H1 (cell line): ENCODE measurements at regions not wholly inside any gene's neighbourhood (a gene's known extent, or its start where the extent isn't known, plus 50 kb on each side); places are given as distances from the start of the nearest gene placed in this dataset.

Experiments used
- CTCF ChIA-PET: fragments of 300-600 bp; sonication (Branson Sonifier 250); formaldehyde crosslinking; loops from one replicate; lab custom pipeline; 2021; ENCODE audit not compliant: partially characterized antibody; lab: Charles Lee
- POLR2A ChIA-PET: fragments of 300-600 bp; sonication (Branson Sonifier 250); formaldehyde crosslinking; loops from one replicate; lab custom pipeline; 2021; ENCODE audit warnings: inconsistent platforms; ENCODE audit not compliant: partially characterized antibody; lab: Charles Lee
- DNase-seq, 2 experiments: peaks; one replicate each; pipeline versions ENCODE4 v3.0.0 to v3.0.0-alpha.2; 2010 to 2022; ENCODE audit warnings: low spot score in 2 of 2, low read depth in 1 of 2, mixed read lengths in 1 of 2
- FAIRE-seq: peaks from 2 replicates; lab custom pipeline; 2011; peaks lifted over from hg19 to GRCh38; lab: Jason Lieb, UNC
- H2AFZ ChIP-seq: 2 replicates; pipeline ENCODE4 v1.8.1; 2012; ENCODE audit warnings: low read length, inconsistent platforms
- H2AK5ac ChIP-seq: 2 replicates; pipeline ENCODE4 v1.6.1; 2013; ENCODE audit warnings: low read depth, low read length
- H2BK120ac ChIP-seq: replicated peaks from 2 replicates; pipeline ENCODE3; 2013; ENCODE audit warnings: low read depth, low read length, inconsistent platforms
- H2BK12ac ChIP-seq: 2 replicates; pipeline ENCODE4 v1.6.1; 2013; ENCODE audit warnings: low read depth, low read length
- H2BK15ac ChIP-seq: 2 replicates; pipeline ENCODE4 v1.6.1; 2013; ENCODE audit warnings: low read length
- H2BK20ac ChIP-seq: 2 replicates; pipeline ENCODE4 v1.6.1; 2013; ENCODE audit warnings: low read length
- H2BK5ac ChIP-seq: 2 replicates; pipeline ENCODE4 v1.6.1; 2013; ENCODE audit warnings: low read depth, low read length
- H3K14ac ChIP-seq: 2 replicates; pipeline ENCODE4 v1.6.1; 2013; ENCODE audit warnings: inconsistent platforms; ENCODE audit not compliant: insufficient read length
- H3K18ac ChIP-seq: 2 replicates; pipeline ENCODE4 v1.6.1; 2013; ENCODE audit warnings: low read length; ENCODE audit errors: extremely low read depth
- H3K23ac ChIP-seq: 2 replicates; pipeline ENCODE4 v1.6.1; 2013; ENCODE audit warnings: inconsistent platforms; ENCODE audit not compliant: insufficient read length
- H3K23me2 ChIP-seq: 2 replicates; pipeline ENCODE4 v1.6.1; 2013; ENCODE audit warnings: low read depth, low read length
- H3K27ac ChIP-seq: 2 replicates; pipeline ENCODE4 v1.6.1; 2011; ENCODE audit warnings: low read depth, low read length, inconsistent platforms
- H3K27me3 ChIP-seq, 4 experiments: replicated peaks in 1 of 4; 1 replicate in 1 of 4; 2 replicates in 3 of 4; pipeline versions ENCODE4 v1.6.1 to v1.8.1; 2011 to 2013; ENCODE audit warnings: low read length in 3 of 4, mild to moderate bottlenecking in 3 of 4, inconsistent platforms in 2 of 4, mixed read lengths in 2 of 4, moderate library complexity in 1 of 4; ENCODE audit not compliant: control insufficient read depth in 3 of 4, insufficient read depth in 3 of 4; ENCODE audit errors: extremely low read depth in 1 of 4
- H3K36me3 ChIP-seq, 4 experiments: 2 replicates each; pipeline versions ENCODE4 v1.6.1 to v1.8.1; 2011 to 2013; ENCODE audit warnings: mild to moderate bottlenecking in 4 of 4, low read length in 3 of 4, moderate library complexity in 2 of 4, control low read depth in 1 of 4, inconsistent platforms in 1 of 4; ENCODE audit not compliant: insufficient read depth in 4 of 4, control insufficient read depth in 2 of 4
- H3K4ac ChIP-seq: replicated peaks from 2 replicates; pipeline ENCODE3; 2013; ENCODE audit warnings: low read length, low read depth, mixed read lengths, inconsistent platforms; ENCODE audit not compliant: insufficient read length
- H3K4me1 ChIP-seq, 4 experiments: replicated peaks in 1 of 4; 1 replicate in 1 of 4; 2 replicates in 3 of 4; pipeline versions ENCODE4 v1.6.1 to v1.8.1; 2011 to 2013; ENCODE audit warnings: low read length in 3 of 4, inconsistent platforms in 2 of 4, mixed read lengths in 1 of 4; ENCODE audit not compliant: insufficient read depth in 4 of 4, control insufficient read depth in 3 of 4
- H3K4me2 ChIP-seq, 2 experiments: 2 replicates each; pipeline versions ENCODE4 v1.6.1 to v1.8.1; 2011 to 2013; ENCODE audit warnings: low read depth in 2 of 2, low read length in 2 of 2, control low read depth in 1 of 2, inconsistent platforms in 1 of 2, mild to moderate bottlenecking in 1 of 2; ENCODE audit not compliant: insufficient read depth in 1 of 2
- H3K4me3 ChIP-seq, 4 experiments: fragments of 200-600, 300-600 bp in 1 of 4; sonication (generic), shearing (Covaris generic), sonication (Bioruptor Twin) in 1 of 4; 2 replicates each; pipeline versions ENCODE4 v1.5.1 to v1.8.1; 2011 to 2016; ENCODE audit warnings: low read length in 4 of 4, low read depth in 3 of 4, control low read depth in 2 of 4, inconsistent platforms in 2 of 4, mild to moderate bottlenecking in 2 of 4, mixed read lengths in 1 of 4, moderate library complexity in 1 of 4; ENCODE audit not compliant: insufficient read depth in 2 of 4; ENCODE audit errors: extremely low read depth in 1 of 4
- H3K56ac ChIP-seq: replicated peaks from 2 replicates; pipeline ENCODE3; 2013; ENCODE audit warnings: low read depth, mild to moderate bottlenecking, mixed read lengths, low read length, inconsistent platforms; ENCODE audit not compliant: insufficient read length
- H3K79me1 ChIP-seq: 2 replicates; pipeline ENCODE4 v1.6.1; 2013; ENCODE audit warnings: low read depth, low read length, control low read depth
- H3K79me2 ChIP-seq, 2 experiments: 2 replicates each; pipeline versions ENCODE4 v1.6.1 to v1.8.1; 2012 to 2013; ENCODE audit warnings: low read length in 2 of 2, mild to moderate bottlenecking in 2 of 2, inconsistent platforms in 1 of 2; ENCODE audit not compliant: insufficient read depth in 2 of 2, control insufficient read depth in 1 of 2
- H3K9ac ChIP-seq, 4 experiments: replicated peaks in 1 of 4; 1 replicate in 1 of 4; 2 replicates in 3 of 4; pipeline versions ENCODE4 v1.6.1 to v1.8.1; 2011 to 2013; ENCODE audit warnings: low read depth in 3 of 4, low read length in 3 of 4, control low read depth in 2 of 4, mild to moderate bottlenecking in 2 of 4, moderate library complexity in 2 of 4, inconsistent platforms in 1 of 4; ENCODE audit errors: extremely low read depth in 1 of 4
- H3K9me3 ChIP-seq, 2 experiments: 2 replicates each; pipeline versions ENCODE4 v1.6.1 to v1.8.1; 2012 to 2013; ENCODE audit warnings: mild to moderate bottlenecking in 2 of 2, moderate library complexity in 2 of 2, control low read depth in 1 of 2, inconsistent platforms in 1 of 2, low read depth in 1 of 2, low read length in 1 of 2, mixed read lengths in 1 of 2; ENCODE audit not compliant: insufficient read depth in 2 of 2
- H4K20me1 ChIP-seq, 2 experiments: replicated peaks in 1 of 2; 2 replicates each; pipeline versions ENCODE3 to v1.8.1; 2011 to 2013; ENCODE audit warnings: inconsistent platforms in 2 of 2, low read length in 2 of 2, mild to moderate bottlenecking in 1 of 2; ENCODE audit not compliant: insufficient read depth in 2 of 2, control insufficient read depth in 1 of 2
- H4K5ac ChIP-seq: 2 replicates; pipeline ENCODE4 v1.6.1; 2013; ENCODE audit warnings: low read length, low read depth, mixed read lengths, inconsistent platforms; ENCODE audit not compliant: insufficient read length
- H4K8ac ChIP-seq: 2 replicates; pipeline ENCODE4 v1.8.0; 2013; ENCODE audit warnings: mild to moderate bottlenecking, moderate library complexity, low read length, inconsistent platforms; ENCODE audit not compliant: insufficient read depth; ENCODE audit errors: extremely low read depth
- H4K91ac ChIP-seq: replicated peaks from 2 replicates; pipeline ENCODE3; 2013; ENCODE audit warnings: low read length, mixed read lengths, inconsistent platforms; ENCODE audit not compliant: insufficient read length
- BRCA1 ChIP-seq: IDR thresholded peaks from 2 replicates; pipeline ENCODE4 v1.6.1; 2012; ENCODE audit warnings: low read depth, low read length, improper control_type of control experiment
- CTBP2 ChIP-seq: IDR thresholded peaks from 2 replicates; pipeline ENCODE4 v1.7.0; 2011; ENCODE audit warnings: borderline replicate concordance, mild to moderate bottlenecking, moderate library complexity, mixed read lengths, low read length; ENCODE audit not compliant: insufficient read depth, insufficient read length
- EGR1 ChIP-seq: IDR thresholded peaks from 2 replicates; pipeline ENCODE4 v1.6.1; 2011; ENCODE audit warnings: low read depth, low read length, borderline replicate concordance
- HDAC2 ChIP-seq, 2 experiments: fragments of 300-600 bp in 1 of 2; sonication (generic) in 1 of 2; IDR thresholded peaks; 2 replicates each; pipeline ENCODE4 v1.6.1; 2011 to 2012; ENCODE audit warnings: low read depth in 2 of 2, low read length in 2 of 2, mild to moderate bottlenecking in 2 of 2, moderate library complexity in 2 of 2, borderline replicate concordance in 1 of 2, inconsistent platforms in 1 of 2
- HDAC6 ChIP-seq: IDR thresholded peaks from one replicate; pipeline ENCODE4 v1.7.1; 2012; ENCODE audit warnings: low read depth, mild to moderate bottlenecking, inconsistent platforms, low read length, moderate library complexity
- PHF8 ChIP-seq: fragments of 200-600 bp; sonication (generic); conservative IDR thresholded peaks from 2 replicates; pipeline ENCODE4 v1.7.1; 2012; ENCODE audit warnings: low read depth, mild to moderate bottlenecking, inconsistent platforms, low read length, moderate library complexity
- POLR2AphosphoS5 ChIP-seq: IDR thresholded peaks from 2 replicates; pipeline ENCODE4 v1.6.1; 2011; ENCODE audit warnings: low read depth, low read length
- TCF12 ChIP-seq: IDR thresholded peaks from 2 replicates; pipeline ENCODE4 v1.6.1; 2011; ENCODE audit warnings: low read depth, mild to moderate bottlenecking, low read length
- WGBS, 2 experiments: shearing (Covaris generic) in 1 of 2; methylation state at CpG; one replicate each; pipeline versions ENCODE4 v1.1.6 to v1.1.7; 2013 to 2015; ENCODE audit warnings: low lambda C conversion rate in 2 of 2, mixed read lengths in 2 of 2, inconsistent platforms in 1 of 2, low coverage in 1 of 2, missing lambda C conversion rate in 1 of 2; ENCODE audit not compliant: insufficient replicate concordance in 2 of 2, insufficient coverage in 1 of 2, insufficient read length in 1 of 2; ENCODE audit errors: extremely low coverage in 1 of 2, missing lambda C conversion rate in 1 of 2; 5-methylcytosine and 5-hydroxymethylcytosine counted together

DNA sequence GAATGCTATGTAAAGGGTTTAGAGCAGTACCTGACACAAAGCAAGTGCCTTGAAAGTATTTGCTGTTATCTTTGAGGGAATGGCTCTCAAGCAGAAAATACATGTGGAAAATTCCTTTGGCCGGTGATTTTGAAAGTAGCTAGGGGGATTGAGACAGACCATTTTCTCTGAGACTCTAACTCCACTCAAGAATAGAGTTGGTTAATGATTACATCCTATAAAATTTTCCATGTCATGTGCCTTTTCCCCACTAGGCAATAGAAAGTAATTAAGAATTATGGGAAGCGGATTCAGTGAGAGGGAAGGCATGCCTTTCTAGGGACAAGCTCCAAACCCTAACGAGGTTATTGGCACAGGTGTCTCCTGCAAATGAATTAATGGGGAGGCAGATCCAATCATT, 276.0 kb downstream of the GPATCH2 start:
- H3K4ac ChIP-seq, result no peak overlapping the region
- no peak overlapping the region for H3K14ac ChIP-seq
- H3K36me3 ChIP-seq, result no peaks in the 10 kb centered on the region
- 90% methylated on average over 3 of the region's 3 CpGs; no CpG with 5 or more reads in 1 of the 2 experiments for WGBS, 2 experiments
- no peak overlapping the region for H4K91ac ChIP-seq
- H3K79me2 ChIP-seq, result no peaks in the 10 kb centered on the region
- no peak for DNase-seq
- H3K4me1 ChIP-seq, result no peaks in the 10 kb centered on the region
- no peak overlapping the region for H3K56ac ChIP-seq
- H3K4me2 ChIP-seq, result no peak overlapping the region
- H2AFZ ChIP-seq, result no peak overlapping the region
- H2AK5ac ChIP-seq, result no peak overlapping the region
- H2BK20ac ChIP-seq, result no peak overlapping the region
- H2BK15ac ChIP-seq, result no peak overlapping the region
- ChIA-PET CTCF (interaction anchor here (0.6 to 1.2 kb wide), 2 partner anchors 369 to 586 kb away, joined by 3 read pairs; no protein-coding TSS in a partner anchor), POLR2A (no interaction called here)
- H4K20me1 ChIP-seq, result no peaks in the 10 kb centered on the region
- no peak overlapping the region for H2BK120ac ChIP-seq
- no peak overlapping the region for H2BK12ac ChIP-seq
- no peaks in the 10 kb centered on the region for H3K79me1 ChIP-seq
- no peaks in the 10 kb centered on the region for H3K27me3 ChIP-seq
- H4K5ac ChIP-seq, result no peak overlapping the region
- no peak overlapping the region for H3K18ac ChIP-seq
- no peak for FAIRE-seq
- no peak overlapping the region for H3K27ac ChIP-seq
- H3K9ac ChIP-seq, result no peak overlapping the region
- H4K8ac ChIP-seq, result no peak overlapping the region
- TF ChIP-seq TCF12 (no peak), BRCA1 (no peak), POLR2AphosphoS5 (no peak), PHF8 (no peak), CTBP2 (no peak), HDAC2 (IDR thresholded peaks at IDR 0.05; ENCODE audit: borderline replicate concordance in 1 of 2, low read depth in 2 of 2, low read length in 2 of 2) (no peak), HDAC6 (no peak), EGR1 (no peak)
- no peaks in the 10 kb centered on the region for H3K23me2 ChIP-seq
- H3K23ac ChIP-seq, result no peak overlapping the region
- H3K4me3 ChIP-seq, result no peak overlapping the region
- no peaks in the 10 kb centered on the region for H3K9me3 ChIP-seq
- no peak overlapping the region for H2BK5ac ChIP-seq
